ENCODE measurements at regions not wholly inside any gene's neighbourhood (a gene's known extent, or its start where the extent isn't known, plus 50 kb on each side); places are given as distances from the start of the nearest gene placed in this dataset.

DNA sequence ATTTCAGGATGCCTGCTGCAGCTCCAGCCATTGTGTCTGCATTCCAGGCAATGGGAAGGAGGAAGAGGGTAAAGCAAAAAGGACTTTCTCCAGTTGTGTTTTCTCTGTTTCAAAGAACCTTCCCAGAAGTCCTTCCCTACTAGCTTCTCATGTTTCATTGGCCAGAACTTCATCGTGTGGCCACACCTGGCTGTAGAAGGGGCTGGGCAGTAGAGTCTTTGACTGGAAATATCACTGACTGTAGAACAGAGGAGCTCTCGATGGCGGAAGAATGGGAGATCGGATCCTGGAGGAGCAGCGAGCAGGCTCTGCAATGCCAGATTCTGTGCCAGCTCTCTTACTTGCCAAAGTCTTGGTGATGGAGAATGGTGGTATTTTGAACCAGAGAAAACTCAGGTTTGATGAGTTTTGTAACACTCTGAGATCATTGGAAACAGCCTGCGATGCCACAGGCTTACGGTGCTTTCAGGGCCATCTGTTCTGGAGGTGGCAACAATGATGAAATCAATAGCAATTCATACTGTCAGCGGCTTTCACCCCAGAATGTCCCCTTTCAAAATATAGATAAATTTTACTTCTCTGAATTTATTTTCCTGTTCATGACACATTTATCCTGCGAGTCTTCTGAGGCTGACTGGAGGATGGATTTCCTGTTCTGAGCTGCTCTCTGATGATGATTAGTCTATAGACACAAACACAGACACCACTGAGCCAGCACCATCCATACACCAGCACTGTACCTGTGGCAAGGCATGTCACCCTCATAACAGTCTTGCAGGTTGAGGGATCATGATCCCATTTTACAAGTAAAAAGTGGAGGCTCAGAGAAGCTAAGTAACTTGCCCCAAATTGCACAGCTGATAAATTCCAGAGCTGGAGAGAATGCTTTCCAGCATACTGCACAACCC, 204.2 kb downstream of the EMX2 start:
- no peaks in the 10 kb centered on the region for H3K36me3 Mint-ChIP-seq
- H3K9me3 Mint-ChIP-seq: no peaks in the 10 kb centered on the region
- no peaks in the 10 kb centered on the region for H3K4me1 Mint-ChIP-seq (ENCODE audit: low read depth in 2 of 2)
- no peak overlapping the region for H3K27ac Mint-ChIP-seq
- DNase-seq (ENCODE audit: low spot score) (no peak), ATAC-seq (no peak)
- H3K27me3 Mint-ChIP-seq: peaks cover 4 to 18% of the 10 kb centered on the region in 2 donors
- H3K4me3 Mint-ChIP-seq: no peak overlapping the region

DNA sequence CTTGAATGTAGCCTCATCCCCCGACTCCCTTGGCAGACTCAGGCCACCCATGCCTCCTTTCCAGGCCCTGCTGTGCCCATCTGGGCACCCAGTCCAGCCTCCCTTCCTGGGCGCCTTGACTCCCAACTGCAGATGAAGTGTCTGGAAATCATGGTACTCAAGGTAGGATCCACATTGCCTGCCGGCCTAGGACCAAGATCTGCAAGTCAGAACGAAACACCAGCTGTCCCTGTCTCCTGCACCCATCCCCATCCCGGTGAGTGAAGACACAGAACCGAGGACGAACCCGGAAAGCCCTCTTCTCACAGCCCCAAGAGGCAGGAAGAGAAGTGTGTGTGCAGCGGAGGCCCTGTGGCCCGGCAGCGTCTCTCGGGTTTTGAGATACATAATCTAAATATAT, 205.1 kb downstream of the EMX2 start:
- H3K27me3 Mint-ChIP-seq: peaks cover 5 to 12% of the 10 kb centered on the region in 2 donors
- H3K4me1 Mint-ChIP-seq (ENCODE audit: low read depth in 2 of 2): no peaks in the 10 kb centered on the region
- DNase-seq (ENCODE audit: low spot score) (no peak), ATAC-seq (peak in 1 of 2 donors; percentile 24)
- no peak overlapping the region for H3K4me3 Mint-ChIP-seq
- no peaks in the 10 kb centered on the region for H3K36me3 Mint-ChIP-seq
- H3K27ac Mint-ChIP-seq: no peak overlapping the region
- no peaks in the 10 kb centered on the region for H3K9me3 Mint-ChIP-seq

- Mint-ChIP-seq H3K4me1 (ENCODE audit: low read depth in 2 of 2) (no peaks in the 10 kb centered on the region), H3K27me3 (peaks cover 4 to 8% of the 10 kb centered on the region in 2 donors), H3K27ac (no peak overlapping the region), H3K4me3 (no peak overlapping the region), H3K9me3 (no peaks in the 10 kb centered on the region), H3K36me3 (no peaks in the 10 kb centered on the region)
- DNase-seq (ENCODE audit: low spot score): no peak
- ATAC-seq: no peak
These were observed 205.5 kb downstream of the EMX2 start for GRCh38 chr10:117748058-117748457.

GRCh38 chr10:117750616-117751015, 208.1 kb downstream of the EMX2 start:
- no peaks in the 10 kb centered on the region for H3K4me1 Mint-ChIP-seq (ENCODE audit: low read depth in 2 of 2)
- peaks cover 6% of the 10 kb centered on the region in 2 donors for H3K27me3 Mint-ChIP-seq
- no peaks in the 10 kb centered on the region for H3K9me3 Mint-ChIP-seq
- ATAC-seq: peak in 1 of 2 donors; percentile 14
- no peak overlapping the region for H3K4me3 Mint-ChIP-seq
- H3K27ac Mint-ChIP-seq: no peak overlapping the region
- DNase-seq (ENCODE audit: low spot score): no peak
- H3K36me3 Mint-ChIP-seq: no peaks in the 10 kb centered on the region

DNA sequence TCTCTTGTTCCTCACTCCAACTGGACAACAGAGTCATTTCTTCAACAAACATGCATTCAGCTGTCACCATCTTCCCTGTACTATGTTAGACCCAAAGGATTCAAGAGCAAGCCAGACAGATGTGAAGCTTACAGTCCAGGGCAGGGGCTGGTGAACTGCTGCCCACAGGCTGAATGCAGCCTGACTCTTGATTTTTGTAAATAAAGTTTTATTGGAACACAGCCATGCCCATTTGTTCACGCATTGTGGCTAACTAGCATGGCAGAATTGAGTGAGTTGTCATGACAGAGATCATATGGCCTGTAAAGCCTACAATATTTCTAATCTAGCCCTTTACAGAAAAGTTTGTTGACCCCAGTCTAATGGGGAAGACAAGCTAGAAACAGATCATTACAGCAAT, 208.7 kb downstream of the EMX2 start:
- peaks cover 10 to 12% of the 10 kb centered on the region in 2 donors for H3K27me3 Mint-ChIP-seq
- no peaks in the 10 kb centered on the region for H3K4me1 Mint-ChIP-seq (ENCODE audit: low read depth in 2 of 2)
- H3K27ac Mint-ChIP-seq: no peak overlapping the region
- no peak for DNase-seq (ENCODE audit: low spot score)
- H3K36me3 Mint-ChIP-seq: no peaks in the 10 kb centered on the region
- no peaks in the 10 kb centered on the region for H3K9me3 Mint-ChIP-seq
- ATAC-seq: no peak
- H3K4me3 Mint-ChIP-seq: no peak overlapping the region

DNA sequence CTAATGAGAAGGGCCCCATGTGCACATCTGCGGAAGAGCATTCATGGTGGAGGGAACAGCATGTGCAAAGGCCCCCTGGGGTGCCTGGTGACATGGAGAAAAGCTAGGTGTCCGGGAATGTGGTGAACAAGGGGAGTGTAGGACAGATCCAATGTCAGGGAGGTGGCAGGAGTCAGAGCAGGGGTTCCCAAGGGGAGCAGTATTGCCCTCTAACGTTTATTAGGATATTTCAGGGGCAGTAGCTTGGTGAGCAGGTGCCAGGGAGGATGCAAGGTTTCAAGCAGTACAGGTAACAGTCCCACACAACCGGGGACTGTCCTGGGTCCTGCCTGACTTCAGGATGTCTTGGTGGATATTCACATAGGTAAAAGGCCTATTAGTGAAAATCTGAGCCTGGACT, 209.6 kb downstream of the EMX2 start:
- H3K27ac Mint-ChIP-seq: no peak overlapping the region
- no peaks in the 10 kb centered on the region for H3K4me1 Mint-ChIP-seq (ENCODE audit: low read depth in 2 of 2)
- H3K27me3 Mint-ChIP-seq: peaks cover 10 to 13% of the 10 kb centered on the region in 2 donors
- no peaks in the 10 kb centered on the region for H3K36me3 Mint-ChIP-seq
- H3K9me3 Mint-ChIP-seq: no peaks in the 10 kb centered on the region
- DNase-seq (ENCODE audit: low spot score) (no peak), ATAC-seq (peak in 1 of 2 donors; percentile 36)
- no peak overlapping the region for H3K4me3 Mint-ChIP-seq

- ATAC-seq: no peak
- Mint-ChIP-seq H3K27me3 (peaks cover 8 to 10% of the 10 kb centered on the region in 2 donors), H3K9me3 (no peaks in the 10 kb centered on the region), H3K36me3 (no peaks in the 10 kb centered on the region), H3K4me3 (no peak overlapping the region), H3K27ac (no peak overlapping the region), H3K4me1 (ENCODE audit: low read depth in 2 of 2) (no peaks in the 10 kb centered on the region)
- no peak for DNase-seq (ENCODE audit: low spot score)
These were observed 212.5 kb downstream of the EMX2 start for GRCh38 chr10:117754770-117755658.

DNA sequence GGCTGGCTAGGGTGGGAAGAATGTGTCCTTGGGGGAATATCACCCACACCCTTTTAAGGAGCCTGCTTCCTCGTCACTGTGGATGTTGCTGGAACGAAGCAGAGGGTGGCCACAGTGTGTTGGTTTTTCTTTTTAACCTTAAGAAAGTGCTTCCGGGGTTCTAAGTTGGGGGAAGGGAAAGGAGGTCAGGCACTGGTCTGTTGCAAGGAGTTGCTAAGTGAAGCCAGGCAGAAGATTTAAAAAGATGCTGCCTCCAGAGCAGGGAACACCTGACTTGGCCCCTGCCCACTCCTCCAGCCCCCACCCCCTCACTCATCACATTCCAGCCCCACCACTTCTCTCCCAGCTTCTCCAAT, 213.1 kb downstream of the EMX2 start:
- Mint-ChIP-seq H3K27ac (no peak overlapping the region), H3K36me3 (no peaks in the 10 kb centered on the region), H3K4me3 (no peak overlapping the region), H3K27me3 (peaks cover 10 to 12% of the 10 kb centered on the region in 2 donors), H3K9me3 (no peaks in the 10 kb centered on the region), H3K4me1 (ENCODE audit: low read depth in 2 of 2) (no peaks in the 10 kb centered on the region)
- ATAC-seq (no peak), DNase-seq (ENCODE audit: low spot score) (no peak)

- Mint-ChIP-seq H3K4me1 (ENCODE audit: low read depth in 2 of 2) (no peaks in the 10 kb centered on the region), H3K36me3 (no peaks in the 10 kb centered on the region), H3K27me3 (peaks cover 8 to 23% of the 10 kb centered on the region in 2 donors), H3K4me3 (no peak overlapping the region), H3K9me3 (no peaks in the 10 kb centered on the region), H3K27ac (no peak overlapping the region)
- ATAC-seq (no peak), DNase-seq (ENCODE audit: low spot score) (no peak)
These were observed 214.7 kb downstream of the EMX2 start for GRCh38 chr10:117757086-117757720.

DNA sequence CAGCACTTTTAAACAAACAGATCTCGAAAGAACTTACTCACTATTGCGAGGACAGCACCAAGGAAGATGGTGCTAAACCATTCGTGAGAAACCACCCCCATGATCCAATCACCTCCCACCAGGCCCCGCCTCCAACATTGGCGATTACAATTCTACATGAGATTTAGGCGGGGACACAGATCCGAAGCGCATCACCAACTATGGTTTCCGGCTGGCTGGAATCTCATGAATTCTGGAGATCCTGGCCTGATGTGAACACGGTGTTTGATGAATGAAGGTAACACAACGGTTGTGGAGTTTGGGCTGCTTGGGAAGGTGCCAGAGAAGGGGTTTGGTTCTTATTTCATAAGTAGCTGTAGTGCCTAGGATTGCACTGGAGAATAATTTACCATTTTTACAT, 216.7 kb downstream of the EMX2 start:
- H3K36me3 Mint-ChIP-seq: no peaks in the 10 kb centered on the region
- DNase-seq (ENCODE audit: low spot score): no peak

DNA sequence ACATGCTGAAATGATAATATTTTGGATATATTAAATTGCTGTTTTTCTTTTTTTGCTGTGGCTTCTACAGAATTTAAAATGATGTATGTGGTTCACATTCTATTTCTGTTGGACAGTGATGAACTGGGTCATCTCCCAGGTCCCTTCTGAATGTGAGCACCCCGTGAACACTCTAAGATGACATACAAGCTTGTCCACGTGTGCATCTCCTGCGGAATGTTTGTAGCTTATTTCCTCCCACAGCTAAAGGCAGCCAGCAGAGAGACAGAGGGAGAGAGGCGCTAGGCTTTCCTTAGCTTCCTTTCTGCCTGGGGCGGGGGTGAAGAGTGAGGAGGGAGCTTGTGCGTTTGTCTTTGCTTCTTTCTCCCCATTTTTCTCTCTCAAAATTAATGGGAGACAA, 219.1 kb downstream of the EMX2 start:
- no peaks in the 10 kb centered on the region for H3K9me3 Mint-ChIP-seq
- no peaks in the 10 kb centered on the region for H3K36me3 Mint-ChIP-seq
- DNase-seq (ENCODE audit: low spot score): no peak
- H3K27ac Mint-ChIP-seq: no peak overlapping the region
- H3K4me1 Mint-ChIP-seq (ENCODE audit: low read depth in 2 of 2): no peaks in the 10 kb centered on the region
- ATAC-seq: no peak
- H3K4me3 Mint-ChIP-seq: no peak overlapping the region
- H3K27me3 Mint-ChIP-seq: peaks cover 6 to 34% of the 10 kb centered on the region in 2 donors

More for the DNA sequence above, 216.7 kb downstream of the EMX2 start:
- no peak for ATAC-seq
- Mint-ChIP-seq H3K27me3 (peaks cover 12 to 31% of the 10 kb centered on the region in 2 donors), H3K4me1 (ENCODE audit: low read depth in 2 of 2) (no peaks in the 10 kb centered on the region), H3K4me3 (no peak overlapping the region), H3K27ac (no peak overlapping the region), H3K9me3 (no peaks in the 10 kb centered on the region)

GRCh38 chr10:117762126-117762818, 219.7 kb downstream of the EMX2 start:
- Mint-ChIP-seq H3K27ac (no peak overlapping the region), H3K36me3 (no peaks in the 10 kb centered on the region)
- no peak for ATAC-seq

DNA sequence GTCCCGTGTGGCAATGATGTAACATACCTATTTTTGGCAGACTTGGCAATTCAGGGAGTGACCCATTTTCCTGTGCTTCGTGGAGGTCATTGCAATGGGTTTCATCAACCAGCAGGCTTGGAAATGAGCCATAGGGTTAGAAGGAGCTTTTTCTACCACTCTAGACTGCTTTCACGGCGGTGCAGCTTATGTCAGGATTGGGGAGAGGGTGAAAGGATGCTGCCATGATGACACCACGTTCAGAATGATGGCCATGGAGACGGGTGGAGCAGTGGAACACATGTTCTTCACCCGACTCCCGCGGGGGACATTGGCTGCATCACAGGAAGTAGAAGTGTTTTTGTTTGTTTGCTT, 220.2 kb downstream of the EMX2 start:
- no peaks in the 10 kb centered on the region for H3K9me3 Mint-ChIP-seq

More at GRCh38 chr10:117762126-117762818, 219.7 kb downstream of the EMX2 start:
- DNase-seq (ENCODE audit: low spot score): no peak
- no peaks in the 10 kb centered on the region for H3K4me1 Mint-ChIP-seq (ENCODE audit: low read depth in 2 of 2)
- H3K9me3 Mint-ChIP-seq: no peaks in the 10 kb centered on the region
- H3K27me3 Mint-ChIP-seq: peaks cover 6 to 34% of the 10 kb centered on the region in 2 donors
- no peak overlapping the region for H3K4me3 Mint-ChIP-seq

More for the DNA sequence above, 220.2 kb downstream of the EMX2 start:
- Mint-ChIP-seq H3K4me3 (no peak overlapping the region), H3K27ac (no peak overlapping the region), H3K36me3 (no peaks in the 10 kb centered on the region), H3K27me3 (peaks cover 6 to 34% of the 10 kb centered on the region in 2 donors), H3K4me1 (ENCODE audit: low read depth in 2 of 2) (no peaks in the 10 kb centered on the region)
- ATAC-seq (no peak), DNase-seq (ENCODE audit: low spot score) (no peak)

All from natural killer cell treated with Interleukin-12 subunit alpha and Interleukin-12 subunit beta and Interleukin-15 and Interleukin-18, amount 100 ng/mL, for 72 hours (primary cell).